Neural progenitor cell (in vitro differentiated cells): ENCODE measurements at regions not wholly inside any gene's neighbourhood (a gene's known extent, or its start where the extent isn't known, plus 50 kb on each side); places are given as distances from the start of the nearest gene placed in this dataset.

Experiments used
- DNase-seq: peaks from one replicate; pipeline ENCODE4 v3.0.0-alpha.2; 2016; ENCODE audit warnings: low spot score
- H2AFZ ChIP-seq: fragments of 200-600 bp; sonication (generic); replicated peaks from 2 replicates; pipeline ENCODE4 v1.6.1; 2016; ENCODE audit warnings: antibody characterized with exemption
- H3F3A ChIP-seq: fragments of 200-600 bp; sonication (generic); 2 replicates; pipeline ENCODE4 v1.6.1; 2016; ENCODE audit warnings: antibody characterized with exemption, low read depth
- H3K27ac ChIP-seq: fragments of 200-600 bp; sonication (generic); 2 replicates; pipeline ENCODE4 v1.5.1; 2016; ENCODE audit warnings: mild to moderate bottlenecking
- H3K27me3 ChIP-seq: fragments of 200-600 bp; sonication (generic); 2 replicates; pipeline ENCODE4 v1.6.1; 2016; ENCODE audit warnings: mild to moderate bottlenecking, moderate library complexity
- H3K36me3 ChIP-seq: fragments of 200-600 bp; sonication (generic); 2 replicates; pipeline ENCODE4 v1.5.1; 2016
- H3K4me1 ChIP-seq: fragments of 200-600 bp; sonication (generic); 2 replicates; pipeline ENCODE4 v1.6.1; 2016; ENCODE audit warnings: mixed run types
- H3K4me2 ChIP-seq: fragments of 200-600 bp; sonication (generic); 2 replicates; pipeline ENCODE4 v1.6.1; 2016
- H3K4me3 ChIP-seq: fragments of 200-600 bp; sonication (generic); 2 replicates; pipeline ENCODE4 v1.5.1; 2016
- H3K79me2 ChIP-seq: fragments of 200-600 bp; sonication (generic); 2 replicates; pipeline ENCODE4 v1.6.1; 2016; ENCODE audit warnings: low read depth
- H3K9ac ChIP-seq: fragments of 200-600 bp; sonication (generic); 2 replicates; pipeline ENCODE4 v1.6.1; 2016
- H3K9me3 ChIP-seq: fragments of 200-600 bp; sonication (generic); 2 replicates; pipeline ENCODE4 v1.5.1; 2016; ENCODE audit warnings: low read depth
- H4K20me1 ChIP-seq: fragments of 200-600 bp; sonication (generic); 2 replicates; pipeline ENCODE4 v1.6.1; 2016; ENCODE audit warnings: low read depth
- H3K27ac Mint-ChIP-seq: 3 replicates; pipeline ENCODE4 v1.8.0; 2021; ENCODE audit warnings: mixed read lengths
- H3K27me3 Mint-ChIP-seq: 2 replicates; pipeline ENCODE4 v1.8.0; 2022; ENCODE audit warnings: low read depth, mild to moderate bottlenecking, inconsistent platforms, moderate library complexity, mixed read lengths; ENCODE audit not compliant: insufficient read depth
- H3K36me3 Mint-ChIP-seq: 3 replicates; pipeline ENCODE4 v1.8.0; 2021; ENCODE audit warnings: mixed read lengths
- H3K4me1 Mint-ChIP-seq: 3 replicates; pipeline ENCODE4 v1.8.0; 2021; ENCODE audit warnings: mixed read lengths
- H3K4me3 Mint-ChIP-seq: 3 replicates; pipeline ENCODE4 v1.8.0; 2021; ENCODE audit warnings: mild to moderate bottlenecking, moderate library complexity, mixed read lengths
- H3K9me3 Mint-ChIP-seq: 3 replicates; pipeline ENCODE4 v1.8.0; 2020; ENCODE audit warnings: mixed read lengths
- EZH2 ChIP-seq: fragments of 200-600 bp; sonication (generic); IDR thresholded peaks from 2 replicates; pipeline ENCODE4 v1.6.1; 2017; ENCODE audit warnings: antibody characterized with exemption, mild to moderate bottlenecking, moderate library complexity
- EZH2phosphoT487 ChIP-seq: fragments of 200-600 bp; sonication (generic); IDR thresholded peaks from 2 replicates; pipeline ENCODE4 v1.6.1; 2017; ENCODE audit warnings: antibody characterized with exemption
- TF ChIP-seq, protein P1 (sequence below): fragments of 200-600 bp; sonication (generic); IDR thresholded peaks from 2 replicates; pipeline ENCODE4 v1.5.1; 2017; ENCODE audit warnings: antibody characterized with exemption, mild to moderate bottlenecking

DNA sequence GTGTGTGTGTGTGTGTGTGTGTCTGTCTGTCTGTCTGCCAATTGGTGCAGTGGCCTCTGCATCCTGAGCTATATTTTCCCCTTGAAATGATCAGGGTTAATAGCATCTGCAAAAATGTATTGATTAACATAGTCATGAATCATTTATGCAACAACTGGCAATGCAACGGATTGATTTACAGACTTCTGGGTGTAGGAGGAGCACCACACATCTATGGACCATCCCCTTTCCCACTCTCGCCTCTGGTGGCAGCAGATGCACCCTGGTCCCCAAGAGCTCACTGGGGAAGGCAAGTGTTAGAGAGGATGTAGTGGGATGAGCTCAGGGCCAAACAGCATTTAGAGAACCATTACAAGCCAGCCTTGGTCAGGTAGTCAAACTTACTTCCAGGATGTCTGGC, 272.7 kb upstream of the C2CD4B start:
- Histone ChIP-seq H3K79me2 (no peaks in the 10 kb centered on the region), H3K4me2 (no peak overlapping the region), H3K4me1 (no peaks in the 10 kb centered on the region), H3K36me3 (no peaks in the 10 kb centered on the region), H3K27me3 (no peaks in the 10 kb centered on the region), H3K4me3 (no peak overlapping the region), H3K9ac (no peak overlapping the region), H3K27ac (no peak overlapping the region), H2AFZ (no peak overlapping the region), H4K20me1 (no peaks in the 10 kb centered on the region), H3F3A (no peaks in the 10 kb centered on the region), H3K9me3 (no peaks in the 10 kb centered on the region)
- H3K27me3 Mint-ChIP-seq, result no peaks in the 10 kb centered on the region
- H3K4me3 Mint-ChIP-seq, result no peak overlapping the region
- no peak overlapping the region for H3K27ac Mint-ChIP-seq
- H3K36me3 Mint-ChIP-seq, result no peaks in the 10 kb centered on the region
- H3K4me1 Mint-ChIP-seq, result peaks cover 17% of the 10 kb centered on the region
- TF ChIP-seq, protein P1, sequence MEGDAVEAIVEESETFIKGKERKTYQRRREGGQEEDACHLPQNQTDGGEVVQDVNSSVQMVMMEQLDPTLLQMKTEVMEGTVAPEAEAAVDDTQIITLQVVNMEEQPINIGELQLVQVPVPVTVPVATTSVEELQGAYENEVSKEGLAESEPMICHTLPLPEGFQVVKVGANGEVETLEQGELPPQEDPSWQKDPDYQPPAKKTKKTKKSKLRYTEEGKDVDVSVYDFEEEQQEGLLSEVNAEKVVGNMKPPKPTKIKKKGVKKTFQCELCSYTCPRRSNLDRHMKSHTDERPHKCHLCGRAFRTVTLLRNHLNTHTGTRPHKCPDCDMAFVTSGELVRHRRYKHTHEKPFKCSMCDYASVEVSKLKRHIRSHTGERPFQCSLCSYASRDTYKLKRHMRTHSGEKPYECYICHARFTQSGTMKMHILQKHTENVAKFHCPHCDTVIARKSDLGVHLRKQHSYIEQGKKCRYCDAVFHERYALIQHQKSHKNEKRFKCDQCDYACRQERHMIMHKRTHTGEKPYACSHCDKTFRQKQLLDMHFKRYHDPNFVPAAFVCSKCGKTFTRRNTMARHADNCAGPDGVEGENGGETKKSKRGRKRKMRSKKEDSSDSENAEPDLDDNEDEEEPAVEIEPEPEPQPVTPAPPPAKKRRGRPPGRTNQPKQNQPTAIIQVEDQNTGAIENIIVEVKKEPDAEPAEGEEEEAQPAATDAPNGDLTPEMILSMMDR, result no peak
- TF ChIP-seq EZH2phosphoT487, result no peak
- DNase-seq, result no peak
- no peaks in the 10 kb centered on the region for H3K9me3 Mint-ChIP-seq

DNA sequence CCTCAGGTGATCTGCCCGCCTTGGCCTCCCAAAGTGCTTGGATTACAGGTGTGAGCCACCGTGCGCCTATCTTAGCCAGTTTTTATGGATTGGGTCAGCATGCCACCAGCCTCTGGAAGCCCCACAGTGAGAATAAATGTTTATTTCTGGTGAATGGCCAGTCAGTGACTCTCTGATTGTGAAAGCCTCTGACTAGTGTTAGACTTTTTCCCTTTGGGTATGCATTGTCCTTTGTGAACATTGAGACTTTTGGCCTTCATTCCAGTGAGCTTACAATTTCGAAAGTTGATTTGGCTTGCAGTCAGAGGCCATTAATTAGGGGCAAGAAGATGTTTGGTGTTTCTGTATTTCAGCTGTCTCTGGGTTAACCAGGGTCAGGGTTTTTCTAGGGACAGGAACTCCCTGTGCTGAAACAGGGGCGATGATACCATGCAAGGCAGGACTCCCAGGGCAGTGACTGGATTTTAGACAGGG, 274.5 kb upstream of the C2CD4B start:
- no peaks in the 10 kb centered on the region for H3K36me3 ChIP-seq
- TF ChIP-seq EZH2phosphoT487, result no peak
- TF ChIP-seq EZH2, result no peak
- TF ChIP-seq, protein P1, result no peak
- no peaks in the 10 kb centered on the region for H4K20me1 ChIP-seq
- no peak overlapping the region for H3K9ac ChIP-seq
- Mint-ChIP-seq H3K4me1 (peaks cover 17% of the 10 kb centered on the region), H3K4me3 (no peak overlapping the region), H3K9me3 (no peaks in the 10 kb centered on the region), H3K27ac (no peak overlapping the region), H3K27me3 (no peaks in the 10 kb centered on the region), H3K36me3 (no peaks in the 10 kb centered on the region)
- no peaks in the 10 kb centered on the region for H3K4me1 ChIP-seq
- no peak overlapping the region for H3K27ac ChIP-seq
- no peak overlapping the region for H2AFZ ChIP-seq
- H3K4me3 ChIP-seq, result no peak overlapping the region
- no peaks in the 10 kb centered on the region for H3K27me3 ChIP-seq
- H3K79me2 ChIP-seq, result no peaks in the 10 kb centered on the region
- no peaks in the 10 kb centered on the region for H3F3A ChIP-seq
- no peak for DNase-seq
- H3K4me2 ChIP-seq, result no peak overlapping the region
- H3K9me3 ChIP-seq, result no peaks in the 10 kb centered on the region

DNA sequence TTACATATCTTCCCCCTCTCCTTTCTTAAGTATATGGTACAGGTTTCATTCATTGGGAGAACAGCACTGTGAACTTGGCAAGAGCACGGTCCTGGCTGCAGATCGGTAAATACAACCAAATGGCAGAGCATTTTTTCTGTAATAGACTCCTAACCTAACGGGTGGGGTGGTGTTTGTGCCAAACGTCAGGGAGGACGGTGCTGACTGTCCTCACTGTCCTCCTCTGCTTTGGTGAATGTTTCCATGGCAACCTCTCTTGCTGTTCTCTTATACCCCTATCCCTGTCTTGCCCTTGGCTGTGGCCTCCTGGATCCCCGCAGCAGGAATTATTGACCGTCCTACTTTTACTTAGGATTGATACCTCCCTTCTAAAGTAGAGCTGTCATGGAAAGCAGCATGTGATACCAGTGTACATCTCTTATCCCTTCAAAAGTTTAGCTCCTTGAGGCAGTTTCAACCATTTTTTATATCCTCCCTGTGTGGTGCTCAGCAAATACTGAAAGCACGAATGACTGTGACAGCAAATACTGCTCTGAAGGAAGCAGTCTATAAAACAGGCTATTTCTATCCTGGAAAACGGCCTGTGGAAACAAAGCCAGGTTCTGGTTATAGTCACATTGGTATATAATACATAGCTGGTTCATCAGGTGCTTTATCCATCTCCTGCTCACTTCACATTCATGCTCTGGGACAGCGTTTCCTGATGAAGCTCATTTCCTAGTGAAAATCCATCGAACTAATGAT, 275.4 kb upstream of the C2CD4B start:
- H3K36me3 Mint-ChIP-seq, result no peaks in the 10 kb centered on the region
- H3K9ac ChIP-seq, result no peak overlapping the region
- no peak overlapping the region for H2AFZ ChIP-seq
- no peaks in the 10 kb centered on the region for H3K9me3 Mint-ChIP-seq
- no peaks in the 10 kb centered on the region for H3K9me3 ChIP-seq
- no peaks in the 10 kb centered on the region for H3F3A ChIP-seq
- H3K4me1 ChIP-seq, result no peaks in the 10 kb centered on the region
- no peak overlapping the region for H3K4me3 ChIP-seq
- TF ChIP-seq, protein P1, result no peak
- TF ChIP-seq EZH2phosphoT487 (no peak), EZH2 (no peak)
- peaks cover 17% of the 10 kb centered on the region for H3K4me1 Mint-ChIP-seq
- no peaks in the 10 kb centered on the region for H3K79me2 ChIP-seq
- H4K20me1 ChIP-seq, result no peaks in the 10 kb centered on the region
- H3K4me2 ChIP-seq, result no peak overlapping the region
- H3K27me3 ChIP-seq, result no peaks in the 10 kb centered on the region
- H3K27me3 Mint-ChIP-seq, result no peaks in the 10 kb centered on the region
- H3K36me3 ChIP-seq, result no peaks in the 10 kb centered on the region
- no peak overlapping the region for H3K4me3 Mint-ChIP-seq
- H3K27ac Mint-ChIP-seq, result no peak overlapping the region
- no peak for DNase-seq
- H3K27ac ChIP-seq, result no peak overlapping the region
